Activated CD4-positive, alpha-beta T cell treated with anti-CD3 and anti-CD28 coated beads, Interleukin-2, Interleukin-6, amounts not matched to agents 100 ng/mL and 50 ng/mL, durations not matched to agents 16 hours and 8 hours (primary cell): ENCODE measurements at regions not wholly inside any gene's neighbourhood (a gene's known extent, or its start where the extent isn't known, plus 50 kb on each side); places are given as distances from the start of the nearest gene placed in this dataset.

ENCODE experiments used
- DNase-seq: peaks from one replicate; pipeline ENCODE4 v3.0.0-alpha.2; 2020

DNA sequence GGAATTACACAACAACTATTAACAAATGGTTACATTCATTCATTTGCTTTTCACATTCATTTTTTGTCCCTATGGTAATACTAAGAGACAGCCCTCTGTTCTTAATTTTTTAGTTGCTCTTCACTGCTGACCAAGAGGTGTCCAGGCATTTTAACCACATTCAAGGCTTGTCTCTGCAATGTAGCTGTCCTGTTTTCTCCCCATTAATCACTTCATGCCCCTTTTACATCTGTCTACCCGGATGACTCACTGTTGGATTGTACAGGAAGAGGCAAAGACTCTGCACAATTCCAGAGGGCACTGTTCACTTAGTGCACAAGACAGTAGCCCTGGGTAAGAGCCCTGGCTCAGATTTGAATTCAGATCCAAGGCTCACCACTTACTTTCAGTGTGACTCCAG, 168.5 kb downstream of the NOC3L start:
- no peak for DNase-seq

DNA sequence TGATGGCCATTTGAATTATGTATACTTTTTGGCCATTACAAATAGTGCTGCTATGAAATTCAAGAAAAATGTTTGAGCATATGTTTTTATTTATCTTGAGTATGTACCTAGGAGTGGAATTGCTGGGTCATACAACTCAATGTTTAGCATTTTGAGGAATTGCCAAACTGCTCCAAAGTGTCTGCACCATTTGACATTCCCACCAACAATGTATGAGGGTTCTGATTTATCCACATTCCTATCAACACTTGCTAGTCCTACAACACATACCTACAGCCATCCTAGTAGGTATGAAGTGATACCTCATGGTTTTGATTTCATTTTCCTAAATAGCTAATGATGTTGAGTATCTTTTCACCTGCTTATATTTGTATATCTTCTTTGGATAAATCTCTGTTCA, 165.5 kb downstream of the NOC3L start:
- DNase-seq: no peak

DNA sequence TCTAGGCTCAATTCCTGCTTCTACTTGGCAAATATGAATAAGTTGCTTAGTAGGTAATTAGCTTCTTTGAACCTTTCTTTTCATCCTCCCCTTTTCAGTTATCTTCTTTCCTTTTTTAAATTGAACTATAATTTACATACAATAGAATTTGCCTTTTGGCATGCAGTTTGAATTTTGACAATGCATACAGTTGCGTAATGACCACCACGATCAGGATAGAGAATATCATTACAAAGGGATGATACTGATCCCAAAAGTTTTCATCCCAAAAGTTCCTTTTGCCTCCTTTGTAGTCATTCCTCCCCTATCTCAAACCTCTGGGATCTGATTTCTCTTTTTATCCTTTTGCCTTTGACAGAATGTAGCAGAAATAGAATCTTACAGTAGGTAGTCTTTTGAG, 164.4 kb downstream of the NOC3L start:
- no peak for DNase-seq

DNA sequence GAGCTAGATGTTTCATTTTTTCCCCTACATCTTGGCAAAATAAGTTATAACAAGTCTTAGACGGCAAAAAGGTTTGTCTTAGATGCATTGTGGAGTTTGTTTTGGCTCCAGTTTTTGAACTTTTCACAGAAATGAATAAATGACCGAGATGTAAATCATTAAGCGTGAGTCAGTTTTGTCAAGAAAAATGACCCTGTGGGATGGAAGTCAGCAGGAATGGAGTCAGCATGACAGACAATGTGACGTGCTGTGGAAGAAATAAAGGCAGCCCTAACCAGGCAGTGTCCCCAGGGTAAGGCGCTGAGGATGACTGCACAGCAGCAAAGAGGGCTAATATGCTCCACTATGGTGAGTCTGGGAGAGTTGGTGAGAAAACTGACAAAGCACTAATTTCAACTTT, 163.2 kb downstream of the NOC3L start:
- DNase-seq: no peak

DNA sequence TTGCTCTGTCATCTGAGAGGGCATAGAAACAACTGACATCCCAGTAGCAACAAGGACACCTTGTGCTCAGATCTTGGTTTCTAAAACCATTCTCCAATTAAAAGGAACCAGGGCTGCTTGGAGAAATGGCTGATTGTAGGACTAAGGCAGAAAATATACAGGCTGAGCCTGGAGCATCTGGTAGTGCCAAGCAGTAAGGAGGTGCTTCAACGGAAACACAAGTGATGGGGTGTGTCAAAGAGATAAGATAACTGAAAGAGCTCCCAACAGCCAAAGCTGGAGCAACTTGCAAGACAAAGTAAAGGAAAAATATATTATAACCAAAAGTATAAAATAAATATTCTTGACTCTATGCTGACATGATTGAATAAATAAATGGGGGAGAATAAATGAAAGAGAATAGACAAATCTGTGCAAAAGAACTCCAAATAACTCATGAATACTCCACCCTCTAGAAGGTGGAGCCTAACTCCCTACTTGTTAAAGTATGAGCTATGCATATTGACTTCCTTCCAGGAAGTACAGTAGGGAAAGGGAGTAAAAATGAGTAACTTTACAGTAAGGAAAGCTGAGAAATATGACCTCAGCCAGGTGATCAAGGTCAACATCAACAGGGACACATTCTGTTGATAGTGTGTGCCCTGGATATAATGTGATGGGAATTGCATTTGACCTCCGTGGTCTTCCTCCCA, 162.4 kb downstream of the NOC3L start:
- DNase-seq: no peak

DNA sequence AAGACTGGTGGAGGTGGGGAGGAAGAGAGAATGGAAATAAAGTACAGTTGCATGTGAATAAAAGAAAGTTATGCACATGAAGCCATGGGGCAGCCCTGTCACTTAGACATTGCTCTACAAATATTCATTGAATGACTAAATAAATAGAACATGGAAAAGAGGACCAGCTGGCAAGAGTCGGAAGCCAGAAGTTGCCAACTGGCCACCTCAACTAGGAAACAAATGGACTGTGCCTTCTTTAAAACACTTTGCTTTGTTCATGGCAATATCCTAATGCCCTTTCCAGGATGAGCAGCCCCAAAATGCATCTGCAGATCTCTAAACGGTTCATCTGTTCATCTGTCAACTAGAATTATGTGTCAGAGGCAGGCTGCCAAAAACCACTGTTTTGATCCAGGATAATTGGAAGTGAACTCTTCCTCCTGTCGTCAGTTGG, 157.3 kb downstream of the NOC3L start:
- DNase-seq: no peak

DNA sequence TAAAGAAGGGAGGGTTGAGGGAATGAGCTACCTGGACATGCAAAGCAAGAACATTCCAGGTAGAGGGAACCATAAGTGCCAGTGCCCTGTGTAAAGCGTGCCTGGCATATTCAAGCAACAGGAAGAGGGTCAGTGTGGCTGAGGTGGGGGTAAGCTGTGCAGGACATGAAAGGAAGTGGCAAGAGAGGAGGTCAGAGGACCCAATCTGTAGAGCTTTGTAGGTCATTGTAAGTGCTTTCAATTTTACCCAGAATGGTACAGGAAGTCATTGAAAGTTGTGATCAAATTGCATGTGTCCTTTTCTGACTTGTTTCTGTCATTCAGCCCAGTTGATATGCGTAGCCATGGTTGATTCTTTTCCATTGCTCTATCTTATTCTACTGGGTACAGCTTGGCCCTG, 156.6 kb downstream of the NOC3L start:
- DNase-seq: no peak

DNA sequence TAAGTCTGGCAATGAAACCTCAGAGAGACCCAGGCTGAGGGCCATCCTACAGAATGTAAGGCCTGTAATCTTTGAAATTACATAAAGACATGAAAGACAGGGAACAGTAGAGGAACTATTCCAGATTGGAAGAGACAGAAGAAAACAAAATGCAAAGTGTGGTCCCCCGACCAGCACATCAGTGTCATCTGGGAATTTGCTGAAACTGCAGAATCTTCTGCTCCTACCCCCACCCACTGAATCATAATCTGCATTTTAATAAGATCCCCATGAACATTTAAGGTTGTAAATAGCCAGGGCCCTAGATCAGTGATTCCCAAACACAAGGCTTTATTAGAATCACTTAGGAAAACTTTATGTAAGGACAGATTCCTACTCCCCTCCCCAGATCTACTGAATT, 154.4 kb downstream of the NOC3L start:
- DNase-seq: no peak

DNA sequence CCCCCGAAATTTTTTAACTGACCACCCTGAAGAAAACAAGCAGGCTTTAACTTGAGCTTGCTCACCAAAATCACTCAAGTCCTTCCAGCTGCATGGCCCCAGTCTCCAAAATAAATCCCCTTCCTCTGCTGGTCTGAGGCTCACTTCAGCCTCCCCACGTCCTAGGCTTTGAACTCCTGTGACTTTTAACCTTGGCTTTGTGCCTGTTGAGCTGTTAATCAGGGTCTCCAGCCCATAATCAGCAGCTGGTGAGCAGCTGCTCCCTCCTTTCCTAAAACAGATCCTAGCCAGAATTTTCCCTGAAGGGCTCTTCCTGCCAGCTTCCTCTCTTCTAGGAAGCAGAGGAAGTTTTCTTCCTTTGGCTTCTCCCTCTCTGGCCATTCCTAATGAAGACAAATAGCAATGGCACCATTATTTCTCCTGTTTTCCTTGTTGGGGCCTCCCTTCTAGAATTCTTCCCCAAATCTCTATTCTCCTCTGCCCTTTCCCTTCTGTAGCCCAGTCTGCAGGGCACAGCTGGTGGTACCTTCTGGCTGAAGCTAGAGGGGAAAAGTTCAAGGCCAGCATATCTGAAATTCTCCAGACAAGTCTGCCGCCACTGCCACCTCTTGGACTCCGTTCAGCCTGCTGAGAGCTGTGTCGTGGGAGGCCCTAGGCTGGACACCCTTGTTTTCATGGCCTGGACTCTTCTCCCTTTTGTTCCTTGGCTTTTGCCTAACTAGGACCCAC, 152.1 kb downstream of the NOC3L start:
- no peak for DNase-seq

DNA sequence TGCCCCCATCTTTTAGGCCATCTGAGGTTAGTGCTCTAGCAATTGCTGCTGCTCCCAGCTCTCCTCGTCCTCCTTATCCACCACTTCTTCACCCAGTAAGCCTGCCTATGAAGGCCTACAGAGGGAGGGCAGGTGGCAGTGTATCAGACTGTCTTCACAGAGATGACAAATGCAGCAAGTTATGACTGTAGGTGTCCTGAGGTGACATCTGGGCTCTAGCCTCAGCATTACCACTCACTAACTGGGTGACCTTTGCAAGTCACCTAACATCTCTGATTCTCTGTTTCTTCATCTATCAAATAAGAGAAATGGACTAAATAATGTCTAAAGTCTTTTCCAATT, 151.6 kb downstream of the NOC3L start:
- DNase-seq: no peak

DNA sequence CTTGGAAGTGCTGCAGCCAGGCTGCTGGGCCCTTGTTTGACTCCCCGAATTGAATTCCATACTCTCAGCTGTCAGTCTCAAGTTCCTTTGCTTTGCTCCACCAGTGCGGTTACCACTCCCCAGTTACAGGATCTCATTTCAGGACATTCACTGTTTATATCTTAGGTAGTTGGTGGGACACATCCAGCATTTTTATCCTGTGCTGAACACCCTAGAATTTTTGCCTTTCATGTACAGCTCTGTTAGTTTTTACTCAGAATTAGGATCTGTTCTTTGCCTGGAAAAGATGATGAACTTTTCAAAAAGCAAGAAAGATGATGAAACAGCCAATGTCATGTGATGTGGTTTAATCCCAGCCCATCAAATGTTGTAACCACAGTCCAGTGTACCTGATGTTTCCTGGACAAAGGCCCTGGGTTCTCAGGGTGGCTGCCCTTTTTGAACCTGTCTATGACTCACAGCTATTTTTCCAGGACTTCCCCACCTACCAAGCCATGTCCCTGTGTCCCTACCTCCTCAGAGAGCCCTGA, 149.7 kb downstream of the NOC3L start:
- no peak for DNase-seq

DNA sequence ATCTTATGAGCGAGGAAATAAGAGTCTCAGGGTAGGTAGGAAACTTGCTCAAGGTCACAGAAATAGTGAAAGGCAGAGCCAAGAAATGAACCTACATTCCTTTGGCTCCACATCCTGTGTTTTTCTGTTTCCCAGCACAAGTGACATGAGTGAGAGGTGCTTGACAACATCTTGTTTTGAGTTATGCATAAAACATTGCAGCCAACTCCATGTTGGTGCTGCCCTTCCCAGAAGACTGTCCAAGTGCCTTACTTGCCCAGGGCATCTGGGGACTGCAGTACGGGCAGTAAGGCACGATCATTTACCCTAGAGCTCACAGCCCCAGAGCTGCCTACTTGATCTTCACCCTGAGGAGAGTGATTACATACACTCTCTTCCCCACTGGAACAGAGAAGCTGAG, 148.8 kb downstream of the NOC3L start:
- DNase-seq: no peak

DNA sequence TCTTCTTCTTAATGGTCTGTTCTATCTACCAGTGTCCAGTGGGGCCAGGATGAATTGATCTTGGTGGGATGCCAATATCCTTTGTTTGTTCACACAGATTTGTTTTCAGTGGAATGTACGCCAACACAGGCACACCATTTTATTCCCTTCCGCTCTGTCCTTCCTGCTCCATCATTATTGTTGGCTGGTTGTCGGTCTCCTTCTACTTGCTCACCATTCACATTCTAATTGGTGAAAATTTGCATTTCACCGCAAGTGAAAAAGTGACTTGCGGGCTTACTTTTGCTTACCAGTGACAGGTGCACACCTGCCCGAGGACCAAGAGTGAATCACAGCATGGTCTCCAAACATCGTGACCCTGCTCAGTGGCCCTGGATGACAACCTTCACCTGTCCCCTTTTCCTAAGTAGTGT, 148.3 kb downstream of the NOC3L start:
- no peak for DNase-seq

DNA sequence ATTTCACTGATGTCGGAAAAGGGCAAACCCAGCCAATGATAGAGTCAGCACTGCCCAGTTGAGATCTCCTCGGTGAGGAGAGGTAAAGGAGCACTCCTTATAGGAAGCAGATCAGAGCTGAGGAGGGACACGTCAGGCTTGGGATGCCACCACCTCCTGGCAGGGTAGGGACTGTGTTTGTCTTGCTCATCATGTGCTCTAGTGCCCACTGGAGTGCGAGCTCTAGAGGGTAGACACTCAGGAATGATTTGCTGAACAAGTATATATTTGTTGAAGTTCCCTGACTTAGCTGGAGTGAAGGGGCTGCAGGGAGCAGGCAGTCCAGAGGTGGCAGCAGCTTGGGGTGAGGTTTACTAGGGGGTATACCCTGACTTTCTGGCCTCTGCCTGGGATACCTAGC, 146.5 kb downstream of the NOC3L start:
- DNase-seq: no peak

DNA sequence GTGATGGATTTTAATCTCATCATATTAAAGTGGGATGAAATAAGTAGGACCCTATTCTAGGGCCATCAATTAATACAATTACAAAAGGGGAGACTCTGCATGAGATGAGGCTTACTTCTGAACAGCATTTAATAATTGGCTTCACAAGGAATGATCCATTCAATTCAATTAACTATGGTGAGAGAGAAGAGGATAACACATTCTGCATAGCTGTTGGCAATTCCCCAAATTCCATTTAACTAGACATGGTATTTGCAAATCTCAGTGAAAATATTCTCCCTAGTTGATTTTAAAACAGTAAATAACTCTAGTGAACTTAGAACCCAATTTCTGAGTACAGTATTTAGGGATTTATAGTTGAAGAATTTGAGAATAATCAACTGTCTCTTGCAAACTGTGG, 145.3 kb downstream of the NOC3L start:
- no peak for DNase-seq

DNA sequence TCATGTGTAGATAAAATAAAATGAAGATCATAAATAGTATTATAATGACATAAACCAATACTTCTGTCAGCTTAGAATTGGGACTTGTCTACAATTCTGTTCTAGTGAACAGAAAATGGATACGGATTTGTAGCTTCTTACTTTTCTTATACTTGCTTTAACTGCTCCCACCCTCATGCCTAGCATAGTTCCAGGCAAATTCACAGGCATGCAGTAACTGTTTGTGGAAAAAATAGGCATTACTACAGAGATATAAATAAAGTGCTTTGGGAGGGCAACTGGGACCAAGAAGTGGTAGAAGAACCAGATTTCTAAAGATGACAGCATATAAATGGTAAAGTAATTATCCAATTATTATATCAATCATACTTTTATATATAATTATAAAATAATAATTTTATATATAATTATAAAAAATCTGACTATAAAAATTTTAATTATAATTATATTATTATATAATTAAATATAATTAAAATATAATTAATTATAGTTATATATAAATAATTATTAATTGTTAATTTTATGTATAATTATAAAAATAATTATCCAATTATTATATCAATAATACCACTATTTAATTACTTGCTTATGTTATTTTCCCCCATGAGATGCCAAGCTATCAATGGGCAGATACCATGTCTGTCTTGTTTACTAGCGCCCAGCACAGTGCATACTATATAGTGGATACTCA, 144.1 kb downstream of the NOC3L start:
- DNase-seq: no peak

DNA sequence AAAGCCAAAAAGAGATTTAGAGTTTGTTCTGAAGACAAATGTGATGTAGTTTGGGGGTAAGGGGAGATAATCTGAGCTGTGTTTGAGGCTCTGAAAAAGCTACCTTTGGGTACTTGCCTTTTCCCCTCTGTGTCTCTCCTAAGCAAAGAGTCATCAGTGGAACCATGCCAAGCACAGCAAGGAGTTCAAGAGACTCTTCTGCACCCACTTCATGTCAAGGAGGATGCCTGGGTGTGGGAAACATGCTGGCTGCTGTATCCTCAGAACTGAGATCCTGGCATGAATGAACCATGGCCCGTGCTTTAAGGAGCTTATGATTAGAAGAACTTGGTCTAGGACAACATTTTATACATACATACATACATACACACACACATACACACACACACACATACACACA, 142.9 kb downstream of the NOC3L start:
- DNase-seq: no peak

DNA sequence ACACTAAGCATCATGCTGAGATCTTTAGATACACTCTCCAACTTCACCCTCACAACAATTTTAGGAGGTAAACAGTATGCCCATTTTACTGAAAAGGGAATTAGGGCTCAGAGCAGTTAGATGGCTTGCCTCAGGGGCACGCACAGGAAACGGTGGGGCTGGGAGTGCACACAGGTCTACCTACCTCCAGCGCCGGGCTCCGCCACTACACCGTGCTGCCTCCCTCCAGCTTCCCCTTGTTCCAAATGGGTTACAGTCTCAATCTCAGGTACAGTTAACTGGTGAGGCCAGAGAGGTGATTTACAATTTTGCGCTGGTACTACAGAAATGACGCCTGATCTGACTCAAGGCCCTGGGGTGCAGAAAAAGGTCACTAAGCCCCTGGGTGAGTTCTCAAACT, 142.0 kb downstream of the NOC3L start:
- DNase-seq: no peak

DNA sequence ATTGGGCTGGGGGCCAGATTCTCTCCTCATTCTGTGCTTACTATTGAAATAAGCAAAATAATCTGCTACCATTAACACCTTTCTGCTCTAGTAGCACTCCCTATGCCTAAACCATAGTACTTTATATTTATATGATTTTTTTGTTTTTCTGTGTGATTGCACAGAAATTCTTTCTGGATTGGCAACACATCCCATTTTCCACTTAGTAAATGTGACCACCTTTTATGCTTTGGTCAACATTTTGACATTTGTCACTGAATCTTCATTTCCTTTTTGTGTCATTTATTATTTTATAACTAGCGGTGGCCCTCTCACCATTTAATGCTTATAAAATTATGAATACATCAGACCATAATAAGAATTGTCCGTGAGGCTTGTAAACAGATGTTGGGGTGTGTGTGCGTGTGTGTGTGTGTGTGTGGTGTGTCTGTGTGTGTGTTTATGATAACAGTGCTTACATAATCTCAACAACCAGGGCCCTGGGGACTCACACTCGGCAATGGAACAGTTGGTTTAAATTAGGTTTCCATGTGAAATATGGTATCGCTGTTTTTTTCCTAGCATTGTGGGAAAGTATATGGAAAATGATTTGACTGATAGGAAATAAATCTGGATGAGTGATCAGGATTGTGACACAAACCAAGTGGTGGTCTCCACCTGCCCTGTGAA, 138.9 kb downstream of the NOC3L start:
- DNase-seq: no peak

DNA sequence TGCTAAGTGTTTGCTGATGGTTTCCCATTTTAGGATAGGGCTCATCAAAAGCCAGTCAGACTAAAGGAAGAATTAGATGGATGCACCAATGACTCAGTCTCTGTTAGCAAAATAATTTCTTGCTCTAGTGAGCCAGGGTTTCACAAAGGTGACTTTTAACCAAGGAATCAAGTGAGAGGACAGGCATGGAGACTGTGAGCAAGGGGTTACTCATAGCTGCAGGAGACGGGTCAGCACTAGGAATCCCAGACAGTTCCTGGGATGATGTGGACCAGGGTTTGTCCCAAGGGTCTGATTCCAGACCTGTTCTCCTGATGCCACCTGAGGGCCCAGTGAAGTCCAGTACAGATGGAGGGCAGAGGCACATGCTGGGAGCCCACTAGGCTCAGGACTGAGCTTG, 138.1 kb downstream of the NOC3L start:
- DNase-seq: no peak

DNA sequence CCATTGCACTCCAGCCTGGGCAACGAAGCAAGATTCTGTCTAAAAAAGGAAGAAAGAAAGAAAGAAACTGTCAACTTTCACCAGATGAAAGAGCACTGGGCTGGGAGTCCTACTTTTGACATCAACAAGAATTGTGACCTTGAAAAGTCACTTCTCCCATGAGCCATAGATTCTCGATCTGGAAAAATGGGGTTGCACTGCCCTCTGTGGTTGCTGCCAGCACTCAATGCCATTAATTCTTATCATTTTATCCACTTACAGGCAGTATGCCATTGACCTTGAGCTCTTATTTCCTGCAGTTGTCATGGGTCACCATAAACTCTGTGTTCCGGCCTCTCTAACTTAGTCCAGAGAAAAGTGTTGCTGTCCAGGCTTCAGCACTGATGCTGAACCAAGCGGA, 137.2 kb downstream of the NOC3L start:
- no peak for DNase-seq

DNA sequence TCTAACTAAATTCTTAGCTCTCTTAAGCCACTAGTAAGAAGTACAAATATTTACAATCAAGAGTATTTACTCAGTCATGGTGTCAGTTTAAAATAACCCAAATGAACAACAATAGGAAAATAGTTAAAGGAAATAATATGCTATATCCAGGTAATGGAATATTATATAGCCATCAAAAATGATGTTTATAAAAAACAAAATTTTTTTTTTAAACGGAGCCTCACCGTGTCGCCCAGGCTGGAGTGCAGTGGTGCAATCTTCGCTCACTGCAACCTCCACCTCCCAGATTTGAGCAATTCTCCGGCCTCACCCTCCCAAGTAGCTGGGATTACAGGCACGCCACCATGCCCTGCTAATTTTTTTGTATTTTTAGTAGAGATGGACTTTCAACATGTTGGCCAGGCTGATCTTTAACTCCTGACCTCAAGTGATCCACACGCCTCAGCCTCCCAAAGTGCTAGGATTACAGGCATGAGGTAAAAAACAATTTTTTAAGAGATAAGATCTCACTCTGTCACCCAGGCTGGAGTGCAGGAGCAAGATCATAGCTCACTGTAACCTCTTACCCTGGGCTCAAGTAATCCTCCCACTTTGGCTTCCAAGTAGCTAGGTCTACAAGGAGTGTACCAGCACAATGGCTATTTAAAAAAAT, 132.5 kb downstream of the NOC3L start:
- DNase-seq: no peak
